ENCODE measurements at regions not wholly inside any gene's neighbourhood (a gene's known extent, or its start where the extent isn't known, plus 50 kb on each side); places are given as distances from the start of the nearest gene placed in this dataset.

GRCh38 chr5:30957591-30957990 lies 235.9 kb upstream of the CDH6 start:
- no peak overlapping the region for H3K27ac ChIP-seq (ENCODE audit: insufficient read depth, low read length)
- TF ChIP-seq EZH2 (IDR thresholded peaks at IDR 0.05; ENCODE audit: low read length, missing control alignments), result no peak
- TF ChIP-seq, protein P1, sequence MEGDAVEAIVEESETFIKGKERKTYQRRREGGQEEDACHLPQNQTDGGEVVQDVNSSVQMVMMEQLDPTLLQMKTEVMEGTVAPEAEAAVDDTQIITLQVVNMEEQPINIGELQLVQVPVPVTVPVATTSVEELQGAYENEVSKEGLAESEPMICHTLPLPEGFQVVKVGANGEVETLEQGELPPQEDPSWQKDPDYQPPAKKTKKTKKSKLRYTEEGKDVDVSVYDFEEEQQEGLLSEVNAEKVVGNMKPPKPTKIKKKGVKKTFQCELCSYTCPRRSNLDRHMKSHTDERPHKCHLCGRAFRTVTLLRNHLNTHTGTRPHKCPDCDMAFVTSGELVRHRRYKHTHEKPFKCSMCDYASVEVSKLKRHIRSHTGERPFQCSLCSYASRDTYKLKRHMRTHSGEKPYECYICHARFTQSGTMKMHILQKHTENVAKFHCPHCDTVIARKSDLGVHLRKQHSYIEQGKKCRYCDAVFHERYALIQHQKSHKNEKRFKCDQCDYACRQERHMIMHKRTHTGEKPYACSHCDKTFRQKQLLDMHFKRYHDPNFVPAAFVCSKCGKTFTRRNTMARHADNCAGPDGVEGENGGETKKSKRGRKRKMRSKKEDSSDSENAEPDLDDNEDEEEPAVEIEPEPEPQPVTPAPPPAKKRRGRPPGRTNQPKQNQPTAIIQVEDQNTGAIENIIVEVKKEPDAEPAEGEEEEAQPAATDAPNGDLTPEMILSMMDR (conservative IDR thresholded peaks at IDR 0.05 in 1 of 2, IDR thresholded peaks at IDR 0.05 in 1 of 2; ENCODE audit: low read depth in 1 of 2, low read length in 2 of 2), result no peak
- H3K4me2 ChIP-seq (ENCODE audit: extremely low read depth, insufficient read depth, low read length), result no peak overlapping the region
- H3K4me3 ChIP-seq (replicated peaks in 1 of 4; ENCODE audit: control extremely low read depth in 1 of 4, insufficient read depth in 1 of 4, low read depth in 3 of 4, low read length in 4 of 4), result no peak overlapping the region
- H4K20me1 ChIP-seq (ENCODE audit: control insufficient read depth, extremely low read depth, insufficient read depth, low read length), result no peaks in the 10 kb centered on the region
- no peak overlapping the region for H3K9ac ChIP-seq (ENCODE audit: insufficient read depth, low read length)
- no peaks in the 10 kb centered on the region for H3K27me3 ChIP-seq (ENCODE audit: control insufficient read depth, insufficient read depth, low read length)
- H2AFZ ChIP-seq (ENCODE audit: low read length), result no peak overlapping the region
- no peaks in the 10 kb centered on the region for H3K4me1 ChIP-seq (ENCODE audit: control insufficient read depth, extremely low read depth, insufficient read depth, low read length)
- DNase-seq (ENCODE audit: low read depth in 2 of 2), result no peak
- no peaks in the 10 kb centered on the region for H3K9me3 ChIP-seq (ENCODE audit: control insufficient read depth, insufficient read depth, low read depth, low read length)
- no peaks in the 10 kb centered on the region for H3K79me2 ChIP-seq (ENCODE audit: control insufficient read depth, insufficient read depth, low read length)
- no peaks in the 10 kb centered on the region for H3K36me3 ChIP-seq (ENCODE audit: control insufficient read depth, insufficient read depth, low read length)

DNA sequence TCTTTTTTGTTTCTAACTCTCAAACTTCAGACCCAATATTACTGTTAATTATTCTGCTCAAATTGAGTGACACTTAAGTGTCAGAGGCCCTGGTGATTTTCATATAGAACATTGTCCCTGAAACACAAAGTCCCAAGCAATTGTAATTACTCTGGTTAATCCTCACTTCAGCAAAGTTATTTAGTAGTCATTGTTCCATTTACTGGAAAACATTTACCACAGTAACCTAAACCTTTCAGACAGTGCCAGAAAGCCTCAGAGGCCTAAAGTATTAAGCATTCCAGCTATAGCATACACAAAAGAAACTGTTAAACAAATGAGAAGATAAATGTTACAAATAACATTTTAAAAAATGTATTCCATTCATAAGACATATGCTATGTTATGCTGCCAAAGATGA lies 237.2 kb upstream of the CDH6 start:
- H3K27ac ChIP-seq (ENCODE audit: insufficient read depth, low read length), result no peak overlapping the region
- H4K20me1 ChIP-seq (ENCODE audit: control insufficient read depth, extremely low read depth, insufficient read depth, low read length), result no peaks in the 10 kb centered on the region
- no peak overlapping the region for H3K9ac ChIP-seq (ENCODE audit: insufficient read depth, low read length)
- H3K79me2 ChIP-seq (ENCODE audit: control insufficient read depth, insufficient read depth, low read length), result no peaks in the 10 kb centered on the region
- no peak for DNase-seq (ENCODE audit: low read depth in 2 of 2)
- TF ChIP-seq EZH2 (IDR thresholded peaks at IDR 0.05; ENCODE audit: low read length, missing control alignments), result no peak
- TF ChIP-seq, protein P1 (conservative IDR thresholded peaks at IDR 0.05 in 1 of 2, IDR thresholded peaks at IDR 0.05 in 1 of 2; ENCODE audit: low read depth in 1 of 2, low read length in 2 of 2), result no peak
- no peak overlapping the region for H2AFZ ChIP-seq (ENCODE audit: low read length)
- no peaks in the 10 kb centered on the region for H3K4me1 ChIP-seq (ENCODE audit: control insufficient read depth, extremely low read depth, insufficient read depth, low read length)
- H3K9me3 ChIP-seq (ENCODE audit: control insufficient read depth, insufficient read depth, low read depth, low read length), result no peaks in the 10 kb centered on the region
- no peaks in the 10 kb centered on the region for H3K27me3 ChIP-seq (ENCODE audit: control insufficient read depth, insufficient read depth, low read length)
- H3K36me3 ChIP-seq (ENCODE audit: control insufficient read depth, insufficient read depth, low read length), result no peaks in the 10 kb centered on the region
- no peak overlapping the region for H3K4me2 ChIP-seq (ENCODE audit: extremely low read depth, insufficient read depth, low read length)
- H3K4me3 ChIP-seq (replicated peaks in 1 of 4; ENCODE audit: control extremely low read depth in 1 of 4, insufficient read depth in 1 of 4, low read depth in 3 of 4, low read length in 4 of 4), result no peak overlapping the region

- H3K36me3 ChIP-seq (ENCODE audit: control insufficient read depth, insufficient read depth, low read length), result no peaks in the 10 kb centered on the region
- H3K4me1 ChIP-seq (ENCODE audit: control insufficient read depth, extremely low read depth, insufficient read depth, low read length), result no peaks in the 10 kb centered on the region
- no peak overlapping the region for H3K4me2 ChIP-seq (ENCODE audit: extremely low read depth, insufficient read depth, low read length)
- H3K4me3 ChIP-seq (replicated peaks in 1 of 4; ENCODE audit: control extremely low read depth in 1 of 4, insufficient read depth in 1 of 4, low read depth in 3 of 4, low read length in 4 of 4), result no peak overlapping the region
- no peak for DNase-seq (ENCODE audit: low read depth in 2 of 2)
- TF ChIP-seq, protein P1 (conservative IDR thresholded peaks at IDR 0.05 in 1 of 2, IDR thresholded peaks at IDR 0.05 in 1 of 2; ENCODE audit: low read depth in 1 of 2, low read length in 2 of 2), result no peak
- TF ChIP-seq EZH2 (IDR thresholded peaks at IDR 0.05; ENCODE audit: low read length, missing control alignments), result no peak
- no peaks in the 10 kb centered on the region for H3K9me3 ChIP-seq (ENCODE audit: control insufficient read depth, insufficient read depth, low read depth, low read length)
- H2AFZ ChIP-seq (ENCODE audit: low read length), result no peak overlapping the region
- no peaks in the 10 kb centered on the region for H3K27me3 ChIP-seq (ENCODE audit: control insufficient read depth, insufficient read depth, low read length)
- H3K79me2 ChIP-seq (ENCODE audit: control insufficient read depth, insufficient read depth, low read length), result no peaks in the 10 kb centered on the region
- no peak overlapping the region for H3K27ac ChIP-seq (ENCODE audit: insufficient read depth, low read length)
- H4K20me1 ChIP-seq (ENCODE audit: control insufficient read depth, extremely low read depth, insufficient read depth, low read length), result no peaks in the 10 kb centered on the region
- no peak overlapping the region for H3K9ac ChIP-seq (ENCODE audit: insufficient read depth, low read length)
Measured at GRCh38 chr5:30937070-30937469, 256.4 kb upstream of the CDH6 start.

Measured in fibroblast of lung (primary cell).